ENCODE measurements at regions not wholly inside any gene's neighbourhood (a gene's known extent, or its start where the extent isn't known, plus 50 kb on each side); places are given as distances from the start of the nearest gene placed in this dataset.

GRCh38 chr4:30868111-30868895 lies 148.1 kb downstream of the PCDH7 start:
- TF ChIP-seq SNAI2 (CRISPR knock-in tag; IDR thresholded peaks at IDR 0.05) (no peak), ZFP30 (CRISPR knock-in tag; IDR thresholded peaks at IDR 0.05) (no peak), POU6F1 (CRISPR knock-in tag; IDR thresholded peaks at IDR 0.05; ENCODE audit: borderline replicate concordance, low read depth) (no peak), CREB5 (CRISPR knock-in tag; IDR thresholded peaks at IDR 0.05; ENCODE audit: low read depth) (no peak), ZNF8 (CRISPR knock-in tag; IDR thresholded peaks at IDR 0.05) (no peak)

All from SK-N-SH treated with all-trans-retinoic acid at 6 μM for 48 hours (cell line).